ENCODE measurements at regions not wholly inside any gene's neighbourhood (a gene's known extent, or its start where the extent isn't known, plus 50 kb on each side); places are given as distances from the start of the nearest gene placed in this dataset.

DNA sequence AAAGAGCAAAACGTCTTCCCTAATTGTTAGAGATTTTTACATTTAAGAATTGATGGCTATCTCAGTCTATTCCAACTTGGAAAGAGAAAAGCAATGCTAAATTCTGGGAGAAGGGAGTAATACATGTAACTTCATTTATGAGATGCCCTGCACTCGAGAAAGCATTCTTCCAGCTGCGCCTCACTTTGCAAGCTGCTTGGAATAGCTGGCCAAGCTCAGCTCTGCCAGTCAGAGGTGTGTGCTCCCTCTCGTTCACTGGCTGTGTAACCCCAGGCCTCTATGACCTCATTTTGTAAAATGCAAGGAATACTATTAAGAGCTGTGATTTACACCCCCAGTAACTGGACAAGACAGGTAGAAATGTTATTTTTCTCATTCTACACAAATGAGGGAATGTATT lies 79.1 kb downstream of the OTX2 start:
- DNase-seq (ENCODE audit: low read depth): no peak
- TF ChIP-seq, protein P1, sequence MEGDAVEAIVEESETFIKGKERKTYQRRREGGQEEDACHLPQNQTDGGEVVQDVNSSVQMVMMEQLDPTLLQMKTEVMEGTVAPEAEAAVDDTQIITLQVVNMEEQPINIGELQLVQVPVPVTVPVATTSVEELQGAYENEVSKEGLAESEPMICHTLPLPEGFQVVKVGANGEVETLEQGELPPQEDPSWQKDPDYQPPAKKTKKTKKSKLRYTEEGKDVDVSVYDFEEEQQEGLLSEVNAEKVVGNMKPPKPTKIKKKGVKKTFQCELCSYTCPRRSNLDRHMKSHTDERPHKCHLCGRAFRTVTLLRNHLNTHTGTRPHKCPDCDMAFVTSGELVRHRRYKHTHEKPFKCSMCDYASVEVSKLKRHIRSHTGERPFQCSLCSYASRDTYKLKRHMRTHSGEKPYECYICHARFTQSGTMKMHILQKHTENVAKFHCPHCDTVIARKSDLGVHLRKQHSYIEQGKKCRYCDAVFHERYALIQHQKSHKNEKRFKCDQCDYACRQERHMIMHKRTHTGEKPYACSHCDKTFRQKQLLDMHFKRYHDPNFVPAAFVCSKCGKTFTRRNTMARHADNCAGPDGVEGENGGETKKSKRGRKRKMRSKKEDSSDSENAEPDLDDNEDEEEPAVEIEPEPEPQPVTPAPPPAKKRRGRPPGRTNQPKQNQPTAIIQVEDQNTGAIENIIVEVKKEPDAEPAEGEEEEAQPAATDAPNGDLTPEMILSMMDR (IDR thresholded peaks at IDR 0.05; ENCODE audit: insufficient read depth, low read length, poor library complexity, severe bottlenecking): no peak
- Histone ChIP-seq H3K27me3 (ENCODE audit: control insufficient read depth, insufficient read depth, low read length) (no peaks in the 10 kb centered on the region), H3K36me3 (ENCODE audit: control insufficient read depth, insufficient read depth, low read length) (no peaks in the 10 kb centered on the region), H3K4me3 (ENCODE audit: low read depth, low read length) (no peak overlapping the region)

DNA sequence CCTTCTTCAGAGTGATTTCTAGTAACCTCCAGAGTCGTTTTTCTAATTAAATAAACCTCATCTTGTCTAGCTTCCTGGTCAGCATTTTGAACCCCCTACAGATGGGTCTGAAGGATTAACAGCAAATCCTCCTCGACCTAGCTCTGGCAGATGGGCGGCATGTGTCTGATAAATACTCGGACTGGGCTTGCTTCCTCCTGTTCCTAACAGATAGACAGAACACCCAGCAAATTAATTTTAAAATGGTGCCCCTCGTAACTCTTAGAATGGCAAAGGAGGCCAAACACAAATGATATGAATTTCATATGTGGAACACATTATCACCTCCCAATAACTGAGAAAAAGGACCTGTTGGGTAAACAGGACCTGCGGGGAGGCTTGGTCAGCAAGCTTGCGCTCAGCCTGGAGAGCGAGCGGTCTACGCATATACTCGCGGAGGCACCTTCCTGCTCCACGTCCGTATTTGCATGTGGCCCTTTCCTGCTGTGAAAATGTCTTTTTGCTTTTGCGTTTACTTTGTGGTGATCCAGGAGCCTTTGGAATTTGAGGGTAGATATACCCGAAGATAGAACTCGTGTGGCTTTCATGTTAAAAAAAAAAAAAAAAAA lies 79.6 kb downstream of the OTX2 start:
- TF ChIP-seq, protein P1 (IDR thresholded peaks at IDR 0.05; ENCODE audit: insufficient read depth, low read length, poor library complexity, severe bottlenecking): no peak
- H3K4me3 ChIP-seq (ENCODE audit: low read depth, low read length): no peak overlapping the region
- H3K27me3 ChIP-seq (ENCODE audit: control insufficient read depth, insufficient read depth, low read length): no peaks in the 10 kb centered on the region
- H3K36me3 ChIP-seq (ENCODE audit: control insufficient read depth, insufficient read depth, low read length): no peaks in the 10 kb centered on the region
- no peak for DNase-seq (ENCODE audit: low read depth)

DNA sequence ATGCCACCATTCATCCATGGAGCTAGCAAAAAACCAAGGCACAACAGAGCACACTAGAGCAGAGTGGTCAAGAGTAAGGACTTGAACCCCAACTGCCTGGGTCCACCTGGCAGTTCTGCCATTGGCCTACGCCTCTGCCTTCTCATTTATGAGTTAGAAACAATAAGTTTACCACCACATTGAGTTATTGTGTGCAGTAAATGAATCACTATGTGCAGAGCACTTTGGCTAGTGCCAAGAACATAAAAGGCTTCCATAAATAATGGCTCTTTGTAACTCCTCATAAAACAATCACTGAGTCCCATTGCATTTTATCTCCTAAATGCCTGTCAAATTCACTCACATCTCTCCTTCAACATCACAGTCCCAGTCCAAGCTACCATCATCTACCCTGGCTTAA lies 86.3 kb downstream of the OTX2 start:
- Histone ChIP-seq H3K27me3 (ENCODE audit: control insufficient read depth, insufficient read depth, low read length) (no peaks in the 10 kb centered on the region), H3K4me3 (ENCODE audit: low read depth, low read length) (no peak overlapping the region), H3K36me3 (ENCODE audit: control insufficient read depth, insufficient read depth, low read length) (no peaks in the 10 kb centered on the region)
- no peak for DNase-seq (ENCODE audit: low read depth)
- TF ChIP-seq, protein P1 (IDR thresholded peaks at IDR 0.05; ENCODE audit: insufficient read depth, low read length, poor library complexity, severe bottlenecking): no peak

DNA sequence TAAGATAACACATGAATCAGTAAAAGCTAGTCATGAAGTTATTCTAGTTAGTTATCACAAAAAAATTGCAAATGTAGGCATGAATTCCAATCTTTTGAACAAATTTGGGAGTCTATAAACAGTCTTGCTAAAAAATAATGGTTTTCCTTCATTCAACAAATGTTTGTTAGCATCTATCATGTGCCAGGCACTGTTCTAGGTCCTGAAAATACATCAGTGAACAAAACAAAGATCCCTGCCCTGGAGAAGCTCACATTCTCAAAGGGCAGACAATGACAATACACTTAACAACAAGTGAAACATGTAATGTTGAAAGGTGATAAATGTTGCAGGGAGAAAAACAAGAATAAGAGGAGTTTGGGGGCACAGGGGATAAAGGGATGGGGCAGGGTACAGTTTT lies 86.9 kb downstream of the OTX2 start:
- H3K4me3 ChIP-seq (ENCODE audit: low read depth, low read length): no peak overlapping the region
- DNase-seq (ENCODE audit: low read depth): no peak
- H3K36me3 ChIP-seq (ENCODE audit: control insufficient read depth, insufficient read depth, low read length): no peaks in the 10 kb centered on the region
- H3K27me3 ChIP-seq (ENCODE audit: control insufficient read depth, insufficient read depth, low read length): no peaks in the 10 kb centered on the region
- TF ChIP-seq, protein P1 (IDR thresholded peaks at IDR 0.05; ENCODE audit: insufficient read depth, low read length, poor library complexity, severe bottlenecking): no peak

DNA sequence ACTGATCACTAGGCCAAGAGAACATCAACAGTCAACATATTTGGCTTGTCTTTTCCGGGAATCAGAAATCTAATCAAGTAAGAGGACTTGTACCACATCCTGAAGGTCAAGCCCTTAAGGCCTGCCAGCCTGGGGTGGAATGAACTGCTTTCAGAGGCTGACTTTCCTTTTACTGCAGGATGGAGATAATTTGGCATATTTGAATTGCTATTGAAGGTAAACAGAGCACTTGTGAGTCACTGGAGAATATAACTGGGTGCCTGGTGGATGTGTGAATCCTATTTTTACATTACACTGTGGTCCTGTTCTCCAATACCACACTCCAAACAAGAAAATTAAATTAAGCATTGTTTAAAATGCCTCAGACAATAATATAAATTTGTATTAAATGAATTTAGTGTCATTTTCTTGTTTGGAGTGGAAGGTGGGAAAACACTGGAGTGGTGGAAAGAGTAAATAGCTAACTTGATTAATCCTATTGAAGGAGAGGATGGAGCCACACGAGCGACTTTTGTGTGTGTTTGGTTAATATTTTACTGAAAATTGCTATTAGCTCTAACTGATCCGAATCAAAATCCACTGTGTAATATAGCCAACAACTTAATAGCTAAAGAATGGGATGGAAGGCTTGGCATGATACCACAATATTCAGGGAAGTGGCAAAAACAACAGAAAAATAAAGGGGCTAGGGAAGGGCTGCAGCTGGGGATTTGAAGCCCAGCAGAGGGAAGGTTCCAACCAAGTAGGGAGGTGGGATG lies 89.4 kb downstream of the OTX2 start:
- Histone ChIP-seq H3K36me3 (ENCODE audit: control insufficient read depth, insufficient read depth, low read length) (no peaks in the 10 kb centered on the region), H3K4me3 (ENCODE audit: low read depth, low read length) (no peak overlapping the region), H3K27me3 (ENCODE audit: control insufficient read depth, insufficient read depth, low read length) (no peaks in the 10 kb centered on the region)
- TF ChIP-seq, protein P1 (IDR thresholded peaks at IDR 0.05; ENCODE audit: insufficient read depth, low read length, poor library complexity, severe bottlenecking): no peak
- no peak for DNase-seq (ENCODE audit: low read depth)

Measured in kidney epithelial cell (primary cell).